C4-2B (cell line): ENCODE measurements at regions not wholly inside any gene's neighbourhood (a gene's known extent, or its start where the extent isn't known, plus 50 kb on each side); places are given as distances from the start of the nearest gene placed in this dataset.

Source experiments
- ZFX ChIP-seq: fragments of 450-650 bp; IDR thresholded peaks from 2 replicates; pipeline ENCODE4 v1.6.1; 2017
- TF ChIP-seq, protein P1 (sequence below): fragments of 450-650 bp; conservative IDR thresholded peaks from 2 replicates; pipeline ENCODE4 v1.5.1; 2017; ENCODE audit warnings: mild to moderate bottlenecking

DNA sequence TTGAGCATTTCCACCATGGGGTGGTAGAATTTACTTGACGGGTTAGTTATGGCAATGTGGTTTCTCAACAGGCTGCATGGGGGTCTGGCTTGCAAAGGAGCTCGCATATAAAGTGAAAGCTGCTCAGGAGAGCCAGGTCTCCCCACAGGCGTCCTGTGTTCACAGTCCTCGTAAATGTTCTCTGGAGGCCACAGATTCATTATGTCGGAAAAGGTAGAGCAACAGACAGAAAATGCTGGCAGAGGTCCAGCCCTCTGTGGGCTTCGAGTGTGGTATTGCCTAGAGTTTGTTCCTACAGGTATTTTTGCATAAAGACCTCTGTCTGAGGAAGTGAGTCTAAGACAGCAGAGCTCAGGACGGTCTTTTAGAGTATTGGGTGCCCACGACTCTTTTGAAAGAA lies 96.4 kb downstream of the CDCA7 start:
- TF ChIP-seq, protein P1, sequence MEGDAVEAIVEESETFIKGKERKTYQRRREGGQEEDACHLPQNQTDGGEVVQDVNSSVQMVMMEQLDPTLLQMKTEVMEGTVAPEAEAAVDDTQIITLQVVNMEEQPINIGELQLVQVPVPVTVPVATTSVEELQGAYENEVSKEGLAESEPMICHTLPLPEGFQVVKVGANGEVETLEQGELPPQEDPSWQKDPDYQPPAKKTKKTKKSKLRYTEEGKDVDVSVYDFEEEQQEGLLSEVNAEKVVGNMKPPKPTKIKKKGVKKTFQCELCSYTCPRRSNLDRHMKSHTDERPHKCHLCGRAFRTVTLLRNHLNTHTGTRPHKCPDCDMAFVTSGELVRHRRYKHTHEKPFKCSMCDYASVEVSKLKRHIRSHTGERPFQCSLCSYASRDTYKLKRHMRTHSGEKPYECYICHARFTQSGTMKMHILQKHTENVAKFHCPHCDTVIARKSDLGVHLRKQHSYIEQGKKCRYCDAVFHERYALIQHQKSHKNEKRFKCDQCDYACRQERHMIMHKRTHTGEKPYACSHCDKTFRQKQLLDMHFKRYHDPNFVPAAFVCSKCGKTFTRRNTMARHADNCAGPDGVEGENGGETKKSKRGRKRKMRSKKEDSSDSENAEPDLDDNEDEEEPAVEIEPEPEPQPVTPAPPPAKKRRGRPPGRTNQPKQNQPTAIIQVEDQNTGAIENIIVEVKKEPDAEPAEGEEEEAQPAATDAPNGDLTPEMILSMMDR = no peak
- TF ChIP-seq ZFX = no peak
